NCI-H524 (cell line): ENCODE measurements at regions not wholly inside any gene's neighbourhood (a gene's known extent, or its start where the extent isn't known, plus 50 kb on each side); places are given as distances from the start of the nearest gene placed in this dataset.

Source experiments
- DNase-seq, 2 experiments: peaks; one replicate each; lab custom pipeline; 2025; lab: John Stamatoyannopoulos, UW

DNA sequence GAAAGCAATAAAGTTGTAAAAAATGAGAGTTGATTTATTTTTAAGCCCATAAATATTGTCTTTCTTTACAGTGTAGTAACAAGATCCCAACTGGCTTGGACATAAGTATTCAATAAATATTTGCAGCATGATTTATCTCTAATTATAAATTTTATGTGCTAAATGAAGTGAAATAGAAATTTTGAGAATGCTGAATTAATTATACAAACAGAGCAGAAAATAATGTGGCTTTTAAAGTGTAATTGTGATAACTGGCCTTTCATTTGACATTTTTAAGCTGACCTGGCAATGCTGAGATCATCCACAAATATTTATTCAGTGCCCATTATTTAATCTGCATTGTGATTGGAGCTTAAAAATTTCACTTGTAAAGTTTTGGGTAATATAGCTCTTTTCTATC, 201.6 kb upstream of the NAV3 start:
- no peak for DNase-seq

DNA sequence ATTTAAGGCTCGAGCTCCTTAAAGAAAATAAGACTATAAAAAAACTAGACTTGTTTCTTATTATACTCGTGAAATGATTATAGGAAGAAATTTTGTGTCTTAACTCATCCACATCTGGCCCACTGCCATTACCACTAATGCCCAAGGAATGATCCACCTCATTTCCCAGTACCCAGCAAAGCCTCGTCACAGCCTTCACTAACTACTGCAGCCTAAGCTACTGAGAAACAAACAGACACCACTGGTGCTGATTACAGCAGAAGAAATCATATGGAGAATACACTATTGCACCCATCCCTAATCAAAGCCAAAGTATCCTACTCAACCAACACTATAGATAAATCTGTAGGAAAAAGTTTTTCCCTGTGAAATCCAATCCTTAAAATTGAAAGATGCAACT, 205.3 kb upstream of the NAV3 start:
- no peak for DNase-seq

DNA sequence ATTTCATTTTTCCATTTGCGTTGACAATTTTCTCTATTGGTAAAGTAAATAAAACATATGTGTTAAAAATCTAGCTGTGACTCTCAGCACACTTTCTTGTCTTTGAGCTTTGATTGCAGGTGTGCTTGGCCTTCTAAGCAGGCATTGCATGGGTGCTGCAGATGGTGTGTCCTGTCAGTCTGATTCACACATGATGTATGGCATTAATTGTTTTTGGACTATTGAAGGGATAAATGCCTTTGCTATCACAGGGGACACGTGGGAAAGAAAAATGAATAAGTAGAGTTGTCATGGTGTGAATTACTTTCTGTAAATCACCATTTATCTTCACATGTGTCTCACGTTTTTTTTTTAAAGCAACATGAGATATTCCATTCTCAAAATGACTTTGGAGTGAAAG, 211.3 kb upstream of the NAV3 start:
- DNase-seq = no peak

DNA sequence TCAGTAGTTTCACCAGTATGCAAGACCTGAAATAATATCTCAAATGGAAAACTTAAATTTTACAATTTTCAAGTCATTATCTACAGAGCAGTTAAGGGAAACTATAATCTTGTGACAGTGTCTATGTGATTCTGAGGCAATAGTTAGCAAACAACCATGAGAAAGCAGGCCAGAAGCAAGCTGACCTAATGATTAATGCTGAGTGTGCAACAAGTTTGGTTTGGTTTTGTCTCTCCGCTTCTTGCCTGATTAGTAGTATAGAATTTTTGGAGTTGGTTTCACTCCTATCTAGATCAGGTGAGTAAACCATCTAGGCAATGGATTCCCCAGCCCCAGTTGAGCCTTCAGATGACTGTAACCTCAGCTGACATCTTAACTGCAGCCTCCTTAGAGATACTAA, 212.9 kb upstream of the NAV3 start:
- no peak for DNase-seq

DNA sequence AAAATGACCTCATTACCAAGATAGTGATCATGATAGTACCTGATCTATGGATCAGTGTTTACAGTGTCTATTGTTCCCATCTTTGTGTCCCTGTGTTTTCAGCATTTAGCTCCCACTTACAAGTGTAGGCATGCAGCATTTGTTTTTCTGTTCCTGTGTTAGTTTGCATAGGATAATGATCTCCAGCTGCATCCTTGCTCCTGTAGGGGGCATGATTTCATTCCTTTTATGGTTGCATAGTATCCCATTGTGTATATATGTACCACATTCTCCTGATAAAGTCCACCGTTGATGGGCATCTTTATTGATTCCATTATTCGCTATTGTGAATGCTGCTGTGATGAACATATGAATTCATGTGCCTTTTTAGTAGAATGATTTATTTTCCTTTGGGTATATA, 215.4 kb upstream of the NAV3 start:
- DNase-seq = peak in 1 of 2 experiments; percentile 3

DNA sequence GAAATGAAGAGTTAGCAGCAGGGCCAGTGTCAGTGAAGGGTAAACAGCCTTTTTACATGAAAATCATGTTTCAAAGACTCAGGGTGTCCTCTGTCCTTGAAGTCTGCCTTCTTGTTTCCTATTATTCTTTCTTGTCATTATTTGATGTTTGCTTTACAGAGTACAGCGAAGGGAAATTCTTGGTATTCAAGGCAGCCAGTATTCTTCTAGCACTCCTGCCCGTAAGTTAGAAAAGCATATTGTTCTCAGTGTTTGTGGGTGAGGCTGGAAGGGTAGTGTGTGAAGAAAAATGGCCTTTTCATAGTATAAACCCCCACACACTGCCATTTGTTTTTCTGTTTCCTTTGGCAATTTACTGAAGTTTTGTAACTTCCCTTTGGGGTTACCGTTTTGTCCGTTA, 217.3 kb upstream of the NAV3 start:
- DNase-seq = no peak

DNA sequence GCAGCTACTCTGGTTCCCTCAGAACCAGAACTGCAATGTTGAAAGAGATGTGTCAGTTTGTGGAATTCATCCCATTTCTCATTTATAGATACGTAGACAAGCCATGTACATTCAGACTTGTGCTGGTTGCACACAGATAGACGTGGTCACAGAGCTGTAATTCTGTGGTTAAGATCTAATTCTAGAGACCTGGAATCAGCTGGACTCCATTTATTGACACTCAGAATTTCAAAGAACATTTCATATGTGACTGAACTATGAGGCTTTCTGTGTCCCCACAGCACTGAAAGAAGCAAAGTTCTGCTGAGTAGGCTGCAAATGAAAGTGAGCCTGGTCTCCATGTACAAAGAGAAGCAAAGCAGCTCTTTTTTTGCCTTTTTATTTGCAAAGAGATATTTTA, 220.2 kb upstream of the NAV3 start:
- no peak for DNase-seq

DNA sequence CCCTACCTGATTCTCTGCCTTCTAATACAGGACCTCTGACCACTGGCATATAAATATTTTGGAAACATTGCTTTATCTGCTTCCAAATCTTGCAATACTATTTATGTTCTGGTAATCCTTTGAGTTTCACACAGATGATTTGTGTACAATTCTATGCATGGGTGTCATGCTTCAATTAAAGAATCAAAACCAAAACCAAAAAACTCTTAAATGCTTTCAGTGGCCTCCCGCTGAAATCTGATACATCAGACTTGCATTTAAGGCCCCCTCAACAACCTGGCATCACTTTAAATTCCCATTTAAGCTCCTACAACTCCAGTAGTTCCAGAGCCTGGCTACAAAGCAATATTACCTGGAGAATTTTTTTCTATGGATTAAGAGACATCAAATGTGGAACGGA, 221.7 kb upstream of the NAV3 start:
- DNase-seq = peak; percentile 22 to 66

DNA sequence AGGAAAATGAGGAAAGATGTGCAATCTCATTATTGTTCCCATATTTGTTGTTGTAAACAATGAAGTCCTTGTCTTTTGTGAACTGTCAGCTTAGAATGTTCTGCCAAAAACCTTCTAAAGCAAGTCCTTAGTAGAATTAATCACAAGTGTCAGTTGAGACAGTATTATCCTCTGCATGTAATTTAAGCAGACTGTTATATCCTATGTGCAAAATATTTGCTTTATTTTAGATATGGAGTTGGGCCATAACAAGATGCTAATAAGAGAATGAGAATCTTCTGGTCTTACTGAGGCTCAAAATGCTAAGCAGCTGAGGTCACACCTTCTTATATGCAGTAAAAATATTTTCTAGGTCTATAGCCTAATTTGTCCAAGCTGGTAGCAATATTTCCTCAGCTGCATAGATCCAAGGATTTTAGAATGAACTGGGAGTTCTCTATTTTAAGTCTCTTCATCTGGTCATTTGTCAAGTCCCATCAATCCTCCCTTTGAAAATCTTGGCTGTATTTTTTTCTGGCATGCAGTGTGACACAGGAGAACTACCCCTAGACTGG, 222.3 kb upstream of the NAV3 start:
- no peak for DNase-seq

DNA sequence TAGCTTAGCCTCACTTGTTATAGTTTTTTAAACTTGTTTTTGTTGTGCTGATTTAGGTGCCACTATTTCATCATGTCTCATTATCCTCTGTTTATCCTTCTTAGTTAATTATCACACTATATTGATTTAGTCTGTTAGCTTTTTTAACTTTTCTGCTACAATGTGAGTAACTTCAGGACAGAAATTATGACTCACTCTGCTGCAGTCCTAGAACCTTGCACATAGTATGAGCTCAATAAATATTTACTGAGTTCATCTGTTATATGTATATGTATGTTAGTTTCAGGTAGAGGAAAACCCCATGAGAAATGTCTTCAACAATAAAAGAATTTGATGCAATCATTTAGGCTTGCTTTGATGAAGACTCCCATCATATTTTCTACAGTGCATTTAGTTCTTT, 224.3 kb upstream of the NAV3 start:
- DNase-seq = no peak

DNA sequence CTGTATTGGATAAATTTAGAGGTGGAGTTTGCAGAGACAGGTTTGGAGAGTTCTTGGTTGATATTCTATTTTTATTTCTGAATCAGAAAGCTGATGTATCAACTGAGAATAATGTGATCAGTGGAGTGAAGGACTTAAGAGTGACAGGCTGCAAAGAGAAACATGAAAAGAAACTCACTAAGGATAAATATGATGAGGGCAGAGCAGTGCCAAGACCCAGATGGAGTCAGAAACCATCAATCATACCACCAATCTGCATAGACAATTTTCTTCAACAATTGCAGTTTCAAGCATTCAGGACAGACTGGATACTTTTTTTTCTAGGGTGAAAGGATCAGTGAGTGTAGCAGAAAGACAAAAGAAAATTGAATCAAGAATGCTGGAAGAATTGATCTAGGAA, 226.7 kb upstream of the NAV3 start:
- DNase-seq = no peak

DNA sequence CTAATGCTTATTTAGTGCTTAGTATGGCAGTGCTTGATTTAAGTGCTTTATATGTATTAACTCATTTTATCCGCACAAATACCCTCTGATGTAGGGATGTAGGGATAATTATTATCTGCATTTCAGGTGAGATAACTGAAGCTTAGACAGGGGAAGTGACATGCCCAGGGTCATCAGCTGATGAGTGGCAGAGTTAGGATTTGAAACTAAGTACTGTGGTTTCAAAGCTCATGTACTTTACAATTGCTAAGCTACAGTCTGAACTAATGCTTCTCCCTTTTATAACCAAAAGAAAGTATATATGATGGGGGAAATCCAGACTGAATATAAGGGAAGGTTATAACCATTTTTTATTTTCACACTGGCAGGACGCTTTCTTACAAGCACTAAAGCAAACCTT, 229.6 kb upstream of the NAV3 start:
- no peak for DNase-seq

DNA sequence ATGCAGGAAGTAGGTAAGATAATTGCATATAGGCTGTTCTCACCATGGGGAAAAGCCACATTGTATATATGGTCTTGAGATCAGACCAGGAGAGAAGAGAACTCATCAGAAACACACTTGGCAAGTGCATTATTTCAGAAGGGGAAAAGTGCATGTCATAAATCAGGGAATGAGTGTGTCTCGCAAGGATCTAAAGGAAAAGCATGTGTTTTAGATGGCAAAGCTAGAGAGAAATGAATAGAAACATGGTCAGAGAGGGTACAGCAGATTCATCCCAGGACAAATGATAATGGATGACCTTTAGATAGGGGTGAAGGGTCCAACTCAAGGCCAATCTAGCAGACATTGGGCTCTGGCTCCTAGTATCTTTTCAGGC, 230.2 kb upstream of the NAV3 start:
- no peak for DNase-seq

DNA sequence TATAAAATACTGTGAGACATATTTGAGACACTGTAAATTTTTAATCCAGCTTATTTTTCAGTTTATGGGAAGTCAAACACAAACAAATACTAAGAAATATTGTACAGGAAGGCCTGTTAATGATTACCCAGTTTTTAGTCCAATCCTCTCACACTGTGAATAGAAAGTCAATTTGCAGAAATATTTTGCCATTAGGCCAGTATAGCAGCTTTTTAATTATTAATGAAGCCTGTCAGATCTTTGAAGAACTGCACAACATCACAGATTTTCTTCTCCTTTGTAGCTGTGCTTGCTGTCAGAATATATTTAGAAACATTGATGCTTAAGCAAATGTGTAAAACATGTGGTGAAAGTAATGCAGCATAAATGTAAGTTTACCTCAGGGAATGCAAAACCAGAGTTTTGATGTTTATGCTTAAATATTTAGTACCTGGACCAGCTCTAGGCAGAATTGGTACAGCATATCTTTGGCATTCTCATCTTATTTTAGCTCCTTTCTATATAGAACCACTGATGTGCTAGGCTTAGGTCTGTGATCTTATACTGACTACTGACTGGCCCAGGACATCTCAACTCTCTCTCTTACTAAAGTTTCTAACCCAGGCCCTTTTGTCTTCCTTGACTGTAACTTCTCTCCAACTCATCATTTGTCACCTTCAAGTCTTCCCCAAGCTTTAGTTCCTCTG, 230.8 kb upstream of the NAV3 start:
- no peak for DNase-seq

DNA sequence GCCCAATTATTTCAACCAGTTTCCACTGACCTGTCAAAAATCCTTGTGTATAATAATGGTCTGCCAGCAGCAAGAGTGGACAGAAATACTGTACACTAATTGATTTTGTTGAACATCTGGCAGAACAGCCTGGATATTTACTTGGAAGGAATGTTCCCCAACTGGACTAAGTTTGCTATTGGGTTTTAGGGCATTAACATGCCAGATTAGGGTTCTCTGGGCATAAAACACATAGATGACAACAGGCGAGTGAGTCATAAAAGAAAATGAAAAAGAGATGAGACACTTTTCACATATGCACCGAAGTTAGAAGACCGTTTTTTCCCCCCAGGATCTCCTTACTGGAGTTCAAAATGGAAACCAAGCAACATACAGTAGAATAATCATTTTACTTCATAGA, 236.3 kb upstream of the NAV3 start:
- peak in 1 of 2 experiments; percentile 49 for DNase-seq

DNA sequence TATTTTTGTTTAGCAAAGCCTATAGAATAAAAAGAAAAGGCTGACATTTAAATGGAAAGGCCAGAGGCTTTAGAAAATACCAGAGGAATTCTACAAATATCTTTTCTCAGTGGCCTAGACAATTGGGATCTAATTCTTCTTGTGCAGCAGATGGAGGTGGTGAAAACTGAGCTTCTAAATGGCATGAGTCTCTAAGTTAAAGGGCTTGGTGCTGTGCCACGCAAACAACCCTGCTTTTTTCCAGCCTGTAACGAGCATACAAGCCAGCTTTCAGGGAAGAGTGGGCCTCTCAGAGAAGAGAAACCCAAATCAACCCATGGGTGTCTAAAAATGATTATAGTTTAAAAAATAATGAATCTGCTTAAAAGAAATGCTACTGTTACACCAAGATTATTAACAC, 237.9 kb upstream of the NAV3 start:
- DNase-seq = peak; percentile 9 to 65

DNA sequence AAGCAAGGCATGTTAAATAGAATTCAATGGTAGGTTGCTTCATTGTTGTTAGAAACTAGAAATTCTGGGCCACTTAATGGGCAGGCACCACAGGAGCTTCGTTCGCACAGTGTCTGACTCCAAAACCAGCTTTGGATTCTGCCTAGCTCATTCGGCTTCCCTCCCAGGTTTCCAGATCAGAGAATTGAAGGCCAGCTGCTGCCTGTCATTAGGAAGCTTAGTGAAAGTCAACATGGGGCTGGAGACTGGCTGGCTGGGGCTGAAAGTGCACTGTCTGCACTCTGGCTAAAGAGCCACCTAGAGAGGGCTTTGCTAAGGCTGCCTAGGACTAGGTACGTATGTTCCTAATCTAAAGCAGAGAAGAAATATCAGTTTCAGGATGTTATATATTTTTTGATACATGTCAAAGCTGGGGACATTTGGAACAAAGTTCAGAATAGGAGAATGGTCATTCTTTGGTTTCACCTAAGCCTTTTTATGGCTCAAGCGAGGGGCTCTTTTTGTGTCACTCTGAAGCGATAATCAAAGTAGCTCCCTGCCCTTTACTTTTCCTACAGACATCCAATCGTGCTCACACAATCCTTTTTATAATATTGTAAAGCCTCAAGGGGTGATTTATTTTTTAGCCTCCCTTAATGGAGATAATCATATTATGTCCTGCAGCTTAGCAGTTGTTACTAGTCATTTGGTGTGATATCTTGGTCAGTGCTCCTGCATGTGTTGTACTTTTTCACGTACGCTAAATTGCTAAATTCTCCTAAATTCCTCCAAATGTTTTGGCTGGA, 238.5 kb upstream of the NAV3 start:
- DNase-seq = peak; percentile 83 to 91

DNA sequence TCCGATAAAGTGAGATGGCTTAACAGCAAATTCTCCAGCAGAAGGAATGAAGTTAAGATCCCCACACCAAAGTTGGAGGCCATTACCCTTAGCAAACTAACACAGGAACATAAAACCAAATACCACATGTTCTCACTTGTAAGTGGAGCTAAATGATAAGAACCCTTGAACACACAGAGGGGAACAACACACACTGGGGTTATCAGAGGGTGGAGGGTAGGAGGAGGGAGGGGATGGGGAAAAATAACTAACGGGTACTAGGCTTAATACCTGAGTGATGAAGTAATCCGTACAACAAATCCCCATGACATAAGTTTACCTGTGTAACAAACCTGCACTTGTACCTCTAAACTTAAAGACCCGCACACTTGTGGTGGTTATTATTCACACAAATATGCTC, 240.4 kb upstream of the NAV3 start:
- no peak for DNase-seq

DNA sequence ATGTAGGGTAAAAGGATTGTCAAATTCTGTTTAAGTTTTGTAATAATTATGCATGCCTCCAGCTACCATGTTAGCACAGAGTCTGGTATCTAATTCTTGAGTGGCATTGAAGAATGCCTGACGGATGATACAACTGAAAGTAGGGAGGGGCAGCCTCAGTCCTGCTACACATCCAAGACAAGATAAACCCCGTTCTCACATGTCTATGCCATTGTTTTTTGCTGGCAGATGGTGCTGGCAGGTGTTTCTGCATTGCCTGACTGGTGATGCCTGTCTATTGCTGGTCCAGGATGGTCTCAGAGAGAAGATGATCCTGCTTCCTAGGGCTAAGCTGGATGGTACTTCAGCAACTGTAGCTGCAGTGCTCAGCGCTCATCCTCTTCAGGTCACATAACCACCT, 245.8 kb upstream of the NAV3 start:
- DNase-seq = peak; percentile 93 to 98

DNA sequence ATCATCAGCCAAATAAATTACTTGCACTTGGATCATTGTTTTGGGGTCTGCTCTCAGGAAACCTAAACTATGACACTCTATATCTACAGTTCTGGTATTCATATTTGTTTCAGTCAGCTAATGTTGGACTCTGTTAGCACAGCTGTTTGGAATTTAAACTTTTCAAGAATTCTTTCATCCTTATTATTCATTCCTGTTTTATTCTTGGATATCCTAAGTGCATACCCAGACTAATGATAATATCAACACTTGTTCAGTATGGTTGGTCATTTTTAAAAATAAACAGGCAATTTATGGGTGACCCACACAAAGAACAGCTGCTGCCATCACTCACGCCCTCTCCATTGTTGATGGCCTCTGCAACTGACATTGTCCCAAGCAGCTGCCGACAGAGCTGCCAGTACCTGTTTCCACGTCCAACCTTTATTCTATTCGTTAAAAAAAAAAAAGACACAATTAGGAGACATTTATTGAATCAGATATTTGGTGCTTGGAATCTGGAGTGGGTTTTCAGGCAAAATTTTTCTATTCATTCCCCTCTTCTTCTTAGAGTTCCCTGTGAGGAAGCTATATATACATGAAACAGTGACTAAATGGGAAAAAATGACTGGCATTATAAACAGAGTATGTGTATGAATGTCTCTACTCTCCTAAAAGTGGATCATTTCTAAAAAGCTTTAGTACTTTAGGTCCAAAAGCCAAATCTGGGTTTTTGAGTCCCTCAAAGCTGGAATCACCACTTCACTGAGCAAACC, 252.1 kb upstream of the NAV3 start:
- DNase-seq = no peak

DNA sequence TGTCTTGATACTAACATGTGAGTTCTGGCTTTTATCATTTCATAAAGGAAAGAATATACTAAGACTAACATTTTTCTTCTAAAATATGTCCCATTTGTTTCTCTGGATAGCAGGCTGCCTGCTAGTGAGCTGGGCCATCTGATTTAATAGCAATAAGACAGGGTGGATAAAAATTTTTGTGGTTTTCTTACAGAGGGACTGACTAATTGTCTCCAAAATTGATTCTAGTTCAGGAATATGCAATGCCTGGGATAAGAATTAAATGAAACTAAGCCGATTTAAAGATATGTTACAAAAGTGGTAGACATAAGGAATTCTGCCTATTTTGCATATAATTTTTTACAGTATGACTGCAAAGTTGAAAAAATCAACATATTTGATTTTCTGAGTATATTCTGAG, 252.9 kb upstream of the NAV3 start:
- DNase-seq = no peak

DNA sequence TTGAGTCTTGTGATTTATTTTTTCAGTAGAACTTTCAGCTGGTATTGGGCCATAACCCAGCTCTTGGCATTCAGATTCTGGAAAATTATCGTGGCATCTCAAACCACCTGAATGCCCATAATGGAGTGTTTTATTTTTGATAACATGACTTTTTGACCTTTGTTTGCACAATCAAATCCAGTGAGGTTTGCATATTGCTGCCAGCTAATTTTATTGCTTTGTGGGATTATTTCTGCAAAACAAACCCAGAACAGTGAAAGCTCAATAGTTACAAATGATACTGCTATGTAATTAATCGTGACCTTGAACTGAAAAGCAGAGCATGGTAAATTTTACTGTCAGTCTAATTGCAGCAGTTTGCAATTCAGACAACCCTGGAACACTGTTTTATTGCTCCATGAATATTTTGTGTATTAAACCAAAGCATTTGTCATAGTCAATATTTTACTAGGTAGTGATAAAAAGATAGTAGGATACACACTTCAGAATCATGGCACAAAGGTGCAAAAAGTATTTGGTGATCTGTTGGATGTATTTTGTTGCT, 255.2 kb upstream of the NAV3 start:
- DNase-seq = no peak

DNA sequence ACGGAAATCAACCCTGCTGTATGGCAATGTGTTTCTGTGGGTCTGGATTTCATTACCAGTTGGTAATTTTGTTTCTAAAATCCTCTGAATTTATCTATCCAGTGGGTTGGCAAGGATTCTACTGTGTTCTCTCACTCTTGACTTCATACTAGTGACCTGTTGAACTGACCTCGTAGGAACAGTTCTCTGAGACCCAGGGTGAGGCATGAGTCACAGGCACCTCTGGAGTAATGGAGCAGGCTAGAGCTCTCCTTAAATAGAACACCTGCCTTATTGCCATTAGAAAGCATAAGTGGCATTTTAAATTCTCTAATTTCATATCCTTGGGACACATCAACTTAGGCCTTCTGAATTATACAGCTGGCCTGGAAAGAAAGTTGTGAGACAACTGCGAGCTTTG, 258.3 kb upstream of the NAV3 start:
- DNase-seq = no peak
